ENCODE measurements at regions not wholly inside any gene's neighbourhood (a gene's known extent, or its start where the extent isn't known, plus 50 kb on each side); places are given as distances from the start of the nearest gene placed in this dataset.

- WGBS, 2 experiments (ENCODE audit: extremely low coverage in 1 of 2, insufficient coverage in 1 of 2, insufficient read length in 1 of 2, insufficient replicate concordance in 2 of 2, low coverage in 1 of 2, low lambda C conversion rate in 2 of 2, missing lambda C conversion rate in 1 of 2) = 91% methylated on average over 1 of the region's 1 CpG; no CpG with 5 or more reads in 1 of the 2 experiments
- no peak overlapping the region for H3K4me2 ChIP-seq (ENCODE audit: insufficient read depth in 1 of 2, low read depth in 2 of 2, low read length in 2 of 2)
- H3K79me2 ChIP-seq (ENCODE audit: control insufficient read depth in 1 of 2, insufficient read depth in 2 of 2, low read length in 2 of 2) = no peaks in the 10 kb centered on the region
- no peak overlapping the region for H3K14ac ChIP-seq (ENCODE audit: insufficient read length)
- no peaks in the 10 kb centered on the region for H3K9me3 ChIP-seq (ENCODE audit: insufficient read depth in 2 of 2, low read depth in 1 of 2, low read length in 1 of 2)
- no peaks in the 10 kb centered on the region for H3K23me2 ChIP-seq (ENCODE audit: low read depth, low read length)
- no peak overlapping the region for H3K27ac ChIP-seq (ENCODE audit: low read depth, low read length)
- H4K5ac ChIP-seq (ENCODE audit: insufficient read length, low read depth, low read length) = no peak overlapping the region
- H4K91ac ChIP-seq (replicated peaks; ENCODE audit: insufficient read length, low read length) = no peak overlapping the region
- H3K18ac ChIP-seq (ENCODE audit: extremely low read depth, low read length) = no peak overlapping the region
- H3K79me1 ChIP-seq (ENCODE audit: low read depth, low read length) = no peaks in the 10 kb centered on the region
- no peak for FAIRE-seq
- H3K23ac ChIP-seq (ENCODE audit: insufficient read length) = no peak overlapping the region
- H3K36me3 ChIP-seq (ENCODE audit: control insufficient read depth in 2 of 4, insufficient read depth in 4 of 4, low read length in 3 of 4) = no peaks in the 10 kb centered on the region
- no peak overlapping the region for H3K56ac ChIP-seq (replicated peaks; ENCODE audit: insufficient read length, low read depth, low read length)
- no peak overlapping the region for H2BK20ac ChIP-seq (ENCODE audit: low read length)
- no peak overlapping the region for H2BK120ac ChIP-seq (replicated peaks; ENCODE audit: low read depth, low read length)
- no peak overlapping the region for H2BK5ac ChIP-seq (ENCODE audit: low read depth, low read length)
- no peaks in the 10 kb centered on the region for H3K4me1 ChIP-seq (replicated peaks in 1 of 4; ENCODE audit: control insufficient read depth in 3 of 4, insufficient read depth in 4 of 4, low read length in 3 of 4)
- no peak overlapping the region for H2AFZ ChIP-seq (ENCODE audit: low read length)
- H4K20me1 ChIP-seq (replicated peaks in 1 of 2; ENCODE audit: control insufficient read depth in 1 of 2, insufficient read depth in 2 of 2, low read length in 2 of 2) = no peaks in the 10 kb centered on the region
- H3K4ac ChIP-seq (replicated peaks; ENCODE audit: insufficient read length, low read depth, low read length) = no peak overlapping the region
- H3K4me3 ChIP-seq (ENCODE audit: extremely low read depth in 1 of 4, insufficient read depth in 2 of 4, low read depth in 3 of 4, low read length in 4 of 4) = no peak overlapping the region
- H2BK12ac ChIP-seq (ENCODE audit: low read depth, low read length) = no peak overlapping the region
- DNase-seq (ENCODE audit: low read depth in 1 of 2, low spot score in 2 of 2) = no peak
- ChIA-PET CTCF (ENCODE audit: partially characterized antibody) (interaction anchor here (1.1 to 1.7 kb wide), 2 partner anchors 19 to 42 kb away, joined by 3 to 9 read pairs; no protein-coding TSS in a partner anchor), POLR2A (ENCODE audit: partially characterized antibody) (no interaction called here)
- no peak overlapping the region for H3K9ac ChIP-seq (replicated peaks in 1 of 4; ENCODE audit: extremely low read depth in 1 of 4, low read depth in 3 of 4, low read length in 3 of 4)
- no peak overlapping the region for H2BK15ac ChIP-seq (ENCODE audit: low read length)
- H2AK5ac ChIP-seq (ENCODE audit: low read depth, low read length) = no peak overlapping the region
- TF ChIP-seq RXRA (IDR thresholded peaks at IDR 0.05; ENCODE audit: insufficient read depth, low read depth, low read length) (no peak), RNF2 (IDR thresholded peaks at IDR 0.05; ENCODE audit: borderline replicate concordance, low read depth, low read length, missing control alignments, poor library complexity, severe bottlenecking) (no peak), JUND (IDR thresholded peaks at IDR 0.05; ENCODE audit: low read length) (no peak), KDM4A (IDR thresholded peaks at IDR 0.05; ENCODE audit: low read depth, low read length, severe bottlenecking) (no peak), TAF1 (IDR thresholded peaks at IDR 0.05; ENCODE audit: low read depth, low read length) (no peak)
- H4K8ac ChIP-seq (ENCODE audit: extremely low read depth, insufficient read depth, low read length) = no peak overlapping the region
- no peaks in the 10 kb centered on the region for H3K27me3 ChIP-seq (replicated peaks in 1 of 4; ENCODE audit: control insufficient read depth in 3 of 4, extremely low read depth in 1 of 4, insufficient read depth in 3 of 4, low read length in 3 of 4)
Observed at GRCh38 chr1:60444680-60445079, 371.1 kb upstream of the C1orf87 start.
